H1 (cell line): ENCODE measurements at regions not wholly inside any gene's neighbourhood (a gene's known extent, or its start where the extent isn't known, plus 50 kb on each side); places are given as distances from the start of the nearest gene placed in this dataset.

Source experiments
- CTCF ChIA-PET: fragments of 300-600 bp; sonication (Branson Sonifier 250); formaldehyde crosslinking; loops from one replicate; lab custom pipeline; 2021; ENCODE audit not compliant: partially characterized antibody; lab: Charles Lee
- POLR2A ChIA-PET: fragments of 300-600 bp; sonication (Branson Sonifier 250); formaldehyde crosslinking; loops from one replicate; lab custom pipeline; 2021; ENCODE audit warnings: inconsistent platforms; ENCODE audit not compliant: partially characterized antibody; lab: Charles Lee
- DNase-seq, 2 experiments: peaks; one replicate each; pipeline versions ENCODE4 v3.0.0 to v3.0.0-alpha.2; 2010 to 2022; ENCODE audit warnings: low spot score in 2 of 2, low read depth in 1 of 2, mixed read lengths in 1 of 2
- FAIRE-seq: peaks from 2 replicates; lab custom pipeline; 2011; peaks lifted over from hg19 to GRCh38; lab: Jason Lieb, UNC
- H2AFZ ChIP-seq: 2 replicates; pipeline ENCODE4 v1.8.1; 2012; ENCODE audit warnings: low read length, inconsistent platforms
- H2AK5ac ChIP-seq: 2 replicates; pipeline ENCODE4 v1.6.1; 2013; ENCODE audit warnings: low read depth, low read length
- H2BK120ac ChIP-seq: replicated peaks from 2 replicates; pipeline ENCODE3; 2013; ENCODE audit warnings: low read depth, low read length, inconsistent platforms
- H2BK12ac ChIP-seq: 2 replicates; pipeline ENCODE4 v1.6.1; 2013; ENCODE audit warnings: low read depth, low read length
- H2BK15ac ChIP-seq: 2 replicates; pipeline ENCODE4 v1.6.1; 2013; ENCODE audit warnings: low read length
- H2BK20ac ChIP-seq: 2 replicates; pipeline ENCODE4 v1.6.1; 2013; ENCODE audit warnings: low read length
- H2BK5ac ChIP-seq: 2 replicates; pipeline ENCODE4 v1.6.1; 2013; ENCODE audit warnings: low read depth, low read length
- H3K14ac ChIP-seq: 2 replicates; pipeline ENCODE4 v1.6.1; 2013; ENCODE audit warnings: inconsistent platforms; ENCODE audit not compliant: insufficient read length
- H3K18ac ChIP-seq: 2 replicates; pipeline ENCODE4 v1.6.1; 2013; ENCODE audit warnings: low read length; ENCODE audit errors: extremely low read depth
- H3K23ac ChIP-seq: 2 replicates; pipeline ENCODE4 v1.6.1; 2013; ENCODE audit warnings: inconsistent platforms; ENCODE audit not compliant: insufficient read length
- H3K23me2 ChIP-seq: 2 replicates; pipeline ENCODE4 v1.6.1; 2013; ENCODE audit warnings: low read depth, low read length
- H3K27ac ChIP-seq: 2 replicates; pipeline ENCODE4 v1.6.1; 2011; ENCODE audit warnings: low read depth, low read length, inconsistent platforms
- H3K27me3 ChIP-seq, 4 experiments: replicated peaks in 1 of 4; 1 replicate in 1 of 4; 2 replicates in 3 of 4; pipeline versions ENCODE4 v1.6.1 to v1.8.1; 2011 to 2013; ENCODE audit warnings: low read length in 3 of 4, mild to moderate bottlenecking in 3 of 4, inconsistent platforms in 2 of 4, mixed read lengths in 2 of 4, moderate library complexity in 1 of 4; ENCODE audit not compliant: control insufficient read depth in 3 of 4, insufficient read depth in 3 of 4; ENCODE audit errors: extremely low read depth in 1 of 4
- H3K36me3 ChIP-seq, 4 experiments: 2 replicates each; pipeline versions ENCODE4 v1.6.1 to v1.8.1; 2011 to 2013; ENCODE audit warnings: mild to moderate bottlenecking in 4 of 4, low read length in 3 of 4, moderate library complexity in 2 of 4, control low read depth in 1 of 4, inconsistent platforms in 1 of 4; ENCODE audit not compliant: insufficient read depth in 4 of 4, control insufficient read depth in 2 of 4
- H3K4ac ChIP-seq: replicated peaks from 2 replicates; pipeline ENCODE3; 2013; ENCODE audit warnings: low read length, low read depth, mixed read lengths, inconsistent platforms; ENCODE audit not compliant: insufficient read length
- H3K4me1 ChIP-seq, 4 experiments: replicated peaks in 1 of 4; 1 replicate in 1 of 4; 2 replicates in 3 of 4; pipeline versions ENCODE4 v1.6.1 to v1.8.1; 2011 to 2013; ENCODE audit warnings: low read length in 3 of 4, inconsistent platforms in 2 of 4, mixed read lengths in 1 of 4; ENCODE audit not compliant: insufficient read depth in 4 of 4, control insufficient read depth in 3 of 4
- H3K4me2 ChIP-seq, 2 experiments: 2 replicates each; pipeline versions ENCODE4 v1.6.1 to v1.8.1; 2011 to 2013; ENCODE audit warnings: low read depth in 2 of 2, low read length in 2 of 2, control low read depth in 1 of 2, inconsistent platforms in 1 of 2, mild to moderate bottlenecking in 1 of 2; ENCODE audit not compliant: insufficient read depth in 1 of 2
- H3K4me3 ChIP-seq, 4 experiments: fragments of 200-600, 300-600 bp in 1 of 4; sonication (generic), shearing (Covaris generic), sonication (Bioruptor Twin) in 1 of 4; 2 replicates each; pipeline versions ENCODE4 v1.5.1 to v1.8.1; 2011 to 2016; ENCODE audit warnings: low read length in 4 of 4, low read depth in 3 of 4, control low read depth in 2 of 4, inconsistent platforms in 2 of 4, mild to moderate bottlenecking in 2 of 4, mixed read lengths in 1 of 4, moderate library complexity in 1 of 4; ENCODE audit not compliant: insufficient read depth in 2 of 4; ENCODE audit errors: extremely low read depth in 1 of 4
- H3K56ac ChIP-seq: replicated peaks from 2 replicates; pipeline ENCODE3; 2013; ENCODE audit warnings: low read depth, mild to moderate bottlenecking, mixed read lengths, low read length, inconsistent platforms; ENCODE audit not compliant: insufficient read length
- H3K79me1 ChIP-seq: 2 replicates; pipeline ENCODE4 v1.6.1; 2013; ENCODE audit warnings: low read depth, low read length, control low read depth
- H3K79me2 ChIP-seq, 2 experiments: 2 replicates each; pipeline versions ENCODE4 v1.6.1 to v1.8.1; 2012 to 2013; ENCODE audit warnings: low read length in 2 of 2, mild to moderate bottlenecking in 2 of 2, inconsistent platforms in 1 of 2; ENCODE audit not compliant: insufficient read depth in 2 of 2, control insufficient read depth in 1 of 2
- H3K9ac ChIP-seq, 4 experiments: replicated peaks in 1 of 4; 1 replicate in 1 of 4; 2 replicates in 3 of 4; pipeline versions ENCODE4 v1.6.1 to v1.8.1; 2011 to 2013; ENCODE audit warnings: low read depth in 3 of 4, low read length in 3 of 4, control low read depth in 2 of 4, mild to moderate bottlenecking in 2 of 4, moderate library complexity in 2 of 4, inconsistent platforms in 1 of 4; ENCODE audit errors: extremely low read depth in 1 of 4
- H3K9me3 ChIP-seq, 2 experiments: 2 replicates each; pipeline versions ENCODE4 v1.6.1 to v1.8.1; 2012 to 2013; ENCODE audit warnings: mild to moderate bottlenecking in 2 of 2, moderate library complexity in 2 of 2, control low read depth in 1 of 2, inconsistent platforms in 1 of 2, low read depth in 1 of 2, low read length in 1 of 2, mixed read lengths in 1 of 2; ENCODE audit not compliant: insufficient read depth in 2 of 2
- H4K20me1 ChIP-seq, 2 experiments: replicated peaks in 1 of 2; 2 replicates each; pipeline versions ENCODE3 to v1.8.1; 2011 to 2013; ENCODE audit warnings: inconsistent platforms in 2 of 2, low read length in 2 of 2, mild to moderate bottlenecking in 1 of 2; ENCODE audit not compliant: insufficient read depth in 2 of 2, control insufficient read depth in 1 of 2
- H4K5ac ChIP-seq: 2 replicates; pipeline ENCODE4 v1.6.1; 2013; ENCODE audit warnings: low read length, low read depth, mixed read lengths, inconsistent platforms; ENCODE audit not compliant: insufficient read length
- H4K8ac ChIP-seq: 2 replicates; pipeline ENCODE4 v1.8.0; 2013; ENCODE audit warnings: mild to moderate bottlenecking, moderate library complexity, low read length, inconsistent platforms; ENCODE audit not compliant: insufficient read depth; ENCODE audit errors: extremely low read depth
- H4K91ac ChIP-seq: replicated peaks from 2 replicates; pipeline ENCODE3; 2013; ENCODE audit warnings: low read length, mixed read lengths, inconsistent platforms; ENCODE audit not compliant: insufficient read length
- ASH2L ChIP-seq: fragments of 200-600, 300-600 bp; sonication (generic); IDR thresholded peaks from one replicate; pipeline ENCODE4 v1.7.1; 2017; ENCODE audit warnings: low read length
- ATF3 ChIP-seq: IDR thresholded peaks from 2 replicates; pipeline ENCODE4 v1.6.1; 2011; ENCODE audit warnings: low read depth, mild to moderate bottlenecking, low read length; ENCODE audit not compliant: insufficient read depth
- BCL11A ChIP-seq, 2 experiments: IDR thresholded peaks; one replicate each; pipeline ENCODE4 v1.6.1; 2011; ENCODE audit warnings: low read depth in 2 of 2, low read length in 2 of 2, mild to moderate bottlenecking in 2 of 2
- CEBPB ChIP-seq: IDR thresholded peaks from 2 replicates; pipeline ENCODE4 v1.6.1; 2012; ENCODE audit warnings: low read depth, low read length
- CREB1 ChIP-seq: IDR thresholded peaks from 2 replicates; pipeline ENCODE4 v1.6.1; 2012; ENCODE audit warnings: inconsistent platforms
- PHF8 ChIP-seq: fragments of 200-600 bp; sonication (generic); conservative IDR thresholded peaks from 2 replicates; pipeline ENCODE4 v1.7.1; 2012; ENCODE audit warnings: low read depth, mild to moderate bottlenecking, inconsistent platforms, low read length, moderate library complexity
- POLR2AphosphoS5 ChIP-seq: IDR thresholded peaks from 2 replicates; pipeline ENCODE4 v1.6.1; 2011; ENCODE audit warnings: low read depth, low read length
- POU5F1 ChIP-seq: IDR thresholded peaks from 2 replicates; pipeline ENCODE4 v1.6.1; 2011; ENCODE audit warnings: low read depth, mild to moderate bottlenecking, low read length, moderate library complexity
- RFX5 ChIP-seq: IDR thresholded peaks from 2 replicates; pipeline ENCODE4 v1.6.1; 2011; ENCODE audit warnings: low read depth, low read length, improper control_type of control experiment, borderline replicate concordance
- SIN3A ChIP-seq, 2 experiments: IDR thresholded peaks in 1 of 2; conservative IDR thresholded peaks in 1 of 2; 2 replicates each; pipeline ENCODE4 v1.6.1; 2011 to 2012; ENCODE audit warnings: low read length in 2 of 2, improper control_type of control experiment in 1 of 2, low read depth in 1 of 2, mild to moderate bottlenecking in 1 of 2
- SIX5 ChIP-seq: IDR thresholded peaks from 2 replicates; pipeline ENCODE4 v1.6.1; 2011; ENCODE audit warnings: mild to moderate bottlenecking, low read depth, low read length
- TEAD4 ChIP-seq: IDR thresholded peaks from 2 replicates; pipeline ENCODE4 v1.6.1; 2012; ENCODE audit warnings: low read depth, low read length, inconsistent platforms, mixed read lengths
- ZNF274 ChIP-seq: IDR thresholded peaks from 2 replicates; pipeline ENCODE4 v1.7.0; 2012; ENCODE audit warnings: low read length, borderline replicate concordance; ENCODE audit errors: extremely low read depth
- WGBS, 2 experiments: shearing (Covaris generic) in 1 of 2; methylation state at CpG; one replicate each; pipeline versions ENCODE4 v1.1.6 to v1.1.7; 2013 to 2015; ENCODE audit warnings: low lambda C conversion rate in 2 of 2, mixed read lengths in 2 of 2, inconsistent platforms in 1 of 2, low coverage in 1 of 2, missing lambda C conversion rate in 1 of 2; ENCODE audit not compliant: insufficient replicate concordance in 2 of 2, insufficient coverage in 1 of 2, insufficient read length in 1 of 2; ENCODE audit errors: extremely low coverage in 1 of 2, missing lambda C conversion rate in 1 of 2; 5-methylcytosine and 5-hydroxymethylcytosine counted together

- no peak overlapping the region for H3K56ac ChIP-seq
- no peaks in the 10 kb centered on the region for H3K79me2 ChIP-seq
- no peaks in the 10 kb centered on the region; the same call in 1 of the 2 replicates for H3K23me2 ChIP-seq
- no peak overlapping the region for H3K18ac ChIP-seq
- no peaks in the 10 kb centered on the region for H3K79me1 ChIP-seq
- no peak overlapping the region for H3K4ac ChIP-seq
- no peak overlapping the region for H4K5ac ChIP-seq
- FAIRE-seq, result peak; percentile 74
- H2BK120ac ChIP-seq, result no peak overlapping the region
- H3K9me3 ChIP-seq, result no peaks in the 10 kb centered on the region
- no peak overlapping the region for H2BK12ac ChIP-seq
- no peak overlapping the region; the same call in 1 of the 2 replicates for H4K8ac ChIP-seq
- H2BK20ac ChIP-seq, result no peak overlapping the region
- no peak overlapping the region for H2BK15ac ChIP-seq
- H3K36me3 ChIP-seq, result no peaks in the 10 kb centered on the region
- H3K4me3 ChIP-seq, result no peak overlapping the region
- H3K14ac ChIP-seq, result no peak overlapping the region
- peak overlapping the region in 1 of 4 experiments; percentile 43; a peak in 1 of 7 replicates for H3K9ac ChIP-seq
- H2AK5ac ChIP-seq, result no peak overlapping the region
- H3K23ac ChIP-seq, result no peak overlapping the region
- H3K4me1 ChIP-seq, result peaks cover 0 to 3% (median 0%) of the 10 kb centered on the region in 4 experiments; a peak in 1 of 7 replicates
- H4K91ac ChIP-seq, result no peak overlapping the region
- H3K4me2 ChIP-seq, result peak overlapping the region in 1 of 2 experiments; percentile 40; a peak in 1 of 4 replicates
- POLR2A ChIA-PET, result interaction anchor here (1.0 kb wide), 1 partner anchor 147 kb away, joined by 3 read pairs; the partner anchor contains the start of gene SLCO3A1
- peak; percentile 72 to 87 for DNase-seq
- CTCF ChIA-PET, result interaction anchor here (0.6 to 4.7 kb wide), 77 partner anchors 8 to 1194 kb away, joined by 3 to 50 read pairs (median 4); partner anchors contain the start of gene SLCO3A1
- H2BK5ac ChIP-seq, result no peak overlapping the region
- WGBS, 2 experiments, result 30% methylated on average over 9 of the region's 9 CpGs; no CpG with 5 or more reads in 1 of the 2 experiments
- 0 out of 2 replicates have a peak overlapping the region, but pooled peaks have one; percentile 74 for H2AFZ ChIP-seq
- no peaks in the 10 kb centered on the region for H4K20me1 ChIP-seq
- no peak overlapping the region for H3K27ac ChIP-seq
- no peaks in the 10 kb centered on the region for H3K27me3 ChIP-seq
- TF ChIP-seq ATF3 (no peak), RFX5 (no peak), ZNF274 (no peak), POLR2AphosphoS5 (no peak), ASH2L (no peak), TEAD4 (no peak), POU5F1 (no peak), CEBPB (peak; percentile 26; the same call in 1 of the 2 replicates), SIN3A (conservative IDR thresholded peaks at IDR 0.05 in 1 of 2, IDR thresholded peaks at IDR 0.05 in 1 of 2; ENCODE audit: low read depth in 1 of 2, low read length in 2 of 2) (peak in 1 of 2 experiments; percentile 60; a peak in 1 of 4 replicates), CREB1 (no peak; the same call in 1 of the 2 replicates), BCL11A (IDR thresholded peaks at IDR 0.05; ENCODE audit: low read depth in 2 of 2, low read length in 2 of 2) (no peak), PHF8 (no peak), SIX5 (no peak)
Measured at GRCh38 chr15:91706322-91707032, 147.0 kb upstream of the SLCO3A1 start.
